GM12878 (cell line): ENCODE measurements at regions not wholly inside any gene's neighbourhood (a gene's known extent, or its start where the extent isn't known, plus 50 kb on each side); places are given as distances from the start of the nearest gene placed in this dataset.

Experiments
- ATAC-seq: fragments of 200-7000 bp; cut with Tn5 transposase; 3 replicates; pipeline ENCODE4 v1.9.1; 2020; ENCODE audit warnings: mild to moderate bottlenecking, moderate library complexity
- BruUV-seq: library from RNA; stranded (reverse); fragments of 400-500 nt; replicated peaks from 2 replicates; lab custom pipeline; 2021; lab: Mats Ljungman, UMichigan
- CTCF ChIA-PET: fragments of 300-600 bp; sonication (Branson Sonifier 250); formaldehyde crosslinking; extraction: SDS; loops from one replicate; lab custom pipeline; 2021; ENCODE audit warnings: inconsistent platforms; lab: Yijun Ruan, JAX
- POLR2A ChIA-PET: fragments of 350-600 bp; formaldehyde crosslinking; extraction: SDS; loops from one replicate; lab custom pipeline; 2021; ENCODE audit warnings: inconsistent platforms; lab: Charles Lee
- RAD21 ChIA-PET: fragments of 300-600 bp; sonication (Branson Sonifier 250); formaldehyde crosslinking; loops from one replicate; lab custom pipeline; 2023; ENCODE audit warnings: antibody characterized with exemption; ENCODE audit not compliant: unreplicated experiment; lab: Charles Lee
- SMC1A ChIA-PET: fragments of 300-600 bp; sonication (Branson Sonifier 250); formaldehyde crosslinking; loops from one replicate; lab custom pipeline; 2023; ENCODE audit not compliant: unreplicated experiment, uncharacterized antibody; lab: Charles Lee
- DNase-seq: peaks from one replicate; pipeline ENCODE4 v3.0.0-alpha.2; 2011; ENCODE audit warnings: low read depth, low spot score
- FAIRE-seq: peaks from 3 replicates; lab custom pipeline; 2011; peaks lifted over from hg19 to GRCh38; lab: Jason Lieb, UNC
- H2AFZ ChIP-seq: 2 replicates; pipeline ENCODE4 v1.6.0; 2011; ENCODE audit warnings: low read depth, low read length, control low read depth; ENCODE audit not compliant: control insufficient read depth
- H3K27ac ChIP-seq: 2 replicates; pipeline ENCODE4 v1.5.1; 2011; ENCODE audit warnings: control low read depth; ENCODE audit not compliant: control insufficient read depth, insufficient read depth
- H3K27me3 ChIP-seq, 2 experiments: replicated peaks in 1 of 2; 2 replicates each; pipeline versions ENCODE4 v1.6.0 to v1.6.1; 2011; ENCODE audit warnings: low read length in 1 of 2; ENCODE audit not compliant: control insufficient read depth in 2 of 2, insufficient read depth in 2 of 2
- H3K36me3 ChIP-seq, 2 experiments: 2 replicates each; pipeline ENCODE4 v1.5.1; 2011; ENCODE audit warnings: low read length in 1 of 2; ENCODE audit not compliant: control insufficient read depth in 2 of 2, insufficient read depth in 2 of 2
- H3K4me1 ChIP-seq: 2 replicates; pipeline ENCODE4 v1.6.1; 2011; ENCODE audit warnings: mild to moderate bottlenecking, low read length, moderate library complexity, mixed read lengths; ENCODE audit not compliant: control insufficient read depth, insufficient read depth
- H3K4me2 ChIP-seq: 2 replicates; pipeline ENCODE4 v1.6.0; 2011; ENCODE audit warnings: control low read depth; ENCODE audit not compliant: control insufficient read depth, insufficient read depth
- H3K4me3 ChIP-seq: fragments of 200-600 bp; sonication (generic); 2 replicates; pipeline ENCODE4 v1.5.1; 2016
- H3K79me2 ChIP-seq: 2 replicates; pipeline ENCODE4 v1.6.0; 2011; ENCODE audit warnings: low read length; ENCODE audit not compliant: control insufficient read depth, insufficient read depth
- H3K9ac ChIP-seq: 2 replicates; pipeline ENCODE4 v1.8.0; 2011; ENCODE audit warnings: low read length, control low read depth, mixed read lengths; ENCODE audit not compliant: control insufficient read depth, insufficient read depth
- H3K9me3 ChIP-seq: replicated peaks from 3 replicates; pipeline ENCODE4 v1.5.1; 2011; ENCODE audit warnings: mild to moderate bottlenecking, low read length; ENCODE audit not compliant: control insufficient read depth, insufficient read depth
- H4K20me1 ChIP-seq: 2 replicates; pipeline ENCODE4 v1.6.0; 2011; ENCODE audit not compliant: control insufficient read depth, insufficient read depth
- CTCF ChIP-seq, 3 experiments: IDR thresholded peaks in 2 of 3; conservative IDR thresholded peaks in 1 of 3; 2 replicates each; pipeline ENCODE4 v1.5.1; 2011; ENCODE audit warnings: low read depth in 3 of 3, low read length in 3 of 3, mild to moderate bottlenecking in 3 of 3, control low read depth in 2 of 3, moderate library complexity in 2 of 3, inconsistent platforms in 1 of 3, mixed read lengths in 1 of 3; ENCODE audit not compliant: control insufficient read depth in 2 of 3, insufficient read depth in 1 of 3; ENCODE audit errors: extremely low read depth in 1 of 3
- DPF2 ChIP-seq: fragments of 450-650 bp; IDR thresholded peaks from 2 replicates; pipeline ENCODE4 v1.6.1; 2017; ENCODE audit warnings: mild to moderate bottlenecking
- ETV6 ChIP-seq, 2 experiments: fragments of 450-650 bp in 1 of 2; IDR thresholded peaks in 1 of 2; conservative IDR thresholded peaks in 1 of 2; 2 replicates each; pipeline ENCODE4 v1.6.1; 2014; ENCODE audit warnings: antibody characterized with exemption in 1 of 2, borderline replicate concordance in 1 of 2, low read depth in 1 of 2, mild to moderate bottlenecking in 1 of 2, moderate library complexity in 1 of 2
- FOS ChIP-seq: IDR thresholded peaks from 3 replicates; pipeline ENCODE4 v1.6.1; 2011; ENCODE audit warnings: borderline replicate concordance; ENCODE audit not compliant: insufficient read length; ENCODE audit errors: extremely low read depth
- HDAC2 ChIP-seq: fragments of 200-600 bp; sonication (generic); IDR thresholded peaks from 2 replicates; pipeline ENCODE4 v1.6.1; 2017
- RAD21 ChIP-seq: IDR thresholded peaks from 2 replicates; pipeline ENCODE4 v1.6.1; 2011; ENCODE audit warnings: mild to moderate bottlenecking, low read depth, low read length, moderate library complexity; ENCODE audit not compliant: insufficient read depth
- RAD51 ChIP-seq: fragments of 450-650 bp; IDR thresholded peaks from 2 replicates; pipeline ENCODE4 v1.6.1; 2016; ENCODE audit warnings: moderate library complexity, mild to moderate bottlenecking, inconsistent platforms
- ZNF207 ChIP-seq: fragments of 450-650 bp; IDR thresholded peaks from 2 replicates; pipeline ENCODE4 v1.6.1; 2014; ENCODE audit warnings: antibody characterized with exemption, mild to moderate bottlenecking, borderline replicate concordance
- WGBS: methylation state at CpG from one replicate; pipeline ENCODE4 v1.1.6; 2016; ENCODE audit warnings: low lambda C conversion rate; ENCODE audit not compliant: insufficient replicate concordance, insufficient coverage; ENCODE audit errors: missing lambda C conversion rate; 5-methylcytosine and 5-hydroxymethylcytosine counted together
- in situ Hi-C: fragments of 300-500 bp; cut with MboI; formaldehyde crosslinking; loops from 9 replicates; pipeline ENCODE4 v1.14.3; 2018; ENCODE audit warnings: mixed read lengths
- intact Hi-C: fragments of 100-400 bp; cut with micrococcal nuclease; formaldehyde crosslinking; loops from one replicate; pipeline ENCODE4 v1.14.2; 2022; ENCODE audit not compliant: unreplicated experiment

GRCh38 chr11:87659807-87660206, 515.4 kb downstream of the RAB38 start:
- CTCF ChIA-PET, result no interaction called here
- ATAC-seq, result no peak
- Histone ChIP-seq H3K9me3 (no peaks in the 10 kb centered on the region), H3K4me2 (no peak overlapping the region), H3K9ac (no peak overlapping the region), H3K4me1 (no peaks in the 10 kb centered on the region), H4K20me1 (no peaks in the 10 kb centered on the region), H3K27ac (no peak overlapping the region), H3K27me3 (no peaks in the 10 kb centered on the region), H3K79me2 (no peaks in the 10 kb centered on the region), H2AFZ (no peak overlapping the region), H3K4me3 (no peak overlapping the region), H3K36me3 (no peaks in the 10 kb centered on the region)
- no TSS peak for BruUV-seq
- RAD21 ChIA-PET, result no interaction called here
- DNase-seq, result no peak
- WGBS, result 36% methylated on average over 5 of the region's 5 CpGs
- TF ChIP-seq DPF2 (no peak), FOS (no peak), CTCF (IDR thresholded peaks at IDR 0.05 in 2 of 3, conservative IDR thresholded peaks at IDR 0.05 in 1 of 3; ENCODE audit: control insufficient read depth in 2 of 3, extremely low read depth in 1 of 3, insufficient read depth in 1 of 3, low read depth in 3 of 3, low read length in 3 of 3) (no peak), RAD21 (no peak), HDAC2 (no peak), ETV6 (conservative IDR thresholded peaks at IDR 0.05 in 1 of 2, IDR thresholded peaks at IDR 0.05 in 1 of 2; ENCODE audit: borderline replicate concordance in 1 of 2, low read depth in 1 of 2) (no peak)
- FAIRE-seq, result no peak
- intact Hi-C loops (no loop called here), in situ Hi-C loops (no loop called here)
- POLR2A ChIA-PET, result no interaction called here
- SMC1A ChIA-PET, result no interaction called here

GRCh38 chr11:87645626-87646025, 529.6 kb downstream of the RAB38 start:
- H3K36me3 ChIP-seq, result no peaks in the 10 kb centered on the region
- DNase-seq (no peak), FAIRE-seq (no peak), ATAC-seq (no peak)
- 33% methylated on average over 1 of the region's 1 CpG for whole genome bisulfite sequencing
- H3K4me2 ChIP-seq, result no peak overlapping the region
- no peaks in the 10 kb centered on the region for H4K20me1 ChIP-seq
- intact Hi-C loops, result no loop called here
- H3K27ac ChIP-seq, result no peak overlapping the region
- no TSS peak for BruUV-seq
- in situ Hi-C loops, result no loop called here
- H3K9me3 ChIP-seq, result no peaks in the 10 kb centered on the region
- H3K4me3 ChIP-seq, result no peak overlapping the region
- TF ChIP-seq RAD51, result no peak
- TF ChIP-seq ZNF207, result no peak
- POLR2A ChIA-PET, result no interaction called here
- H3K27me3 ChIP-seq, result no peaks in the 10 kb centered on the region
- no peak overlapping the region for H2AFZ ChIP-seq
- RAD21 ChIA-PET, result no interaction called here
- no peaks in the 10 kb centered on the region for H3K4me1 ChIP-seq
- no peaks in the 10 kb centered on the region for H3K79me2 ChIP-seq
- no peak overlapping the region for H3K9ac ChIP-seq
- SMC1A ChIA-PET, result no interaction called here
- CTCF ChIA-PET, result no interaction called here
